B cell (primary cell): ENCODE measurements at regions not wholly inside any gene's neighbourhood (a gene's known extent, or its start where the extent isn't known, plus 50 kb on each side); places are given as distances from the start of the nearest gene placed in this dataset.

Experiments
- ATAC-seq: fragments of 200-7000 bp; cut with Tn5 transposase; one replicate; pipeline ENCODE4 v1.10.0; 2021; ENCODE audit warnings: low read depth, mild to moderate bottlenecking, moderate number of reproducible peaks, moderate library complexity
- CTCF ChIA-PET: fragments of 350-600 bp; sonication (Branson Sonifier 250); formaldehyde crosslinking; loops from one replicate; lab custom pipeline; 2021; ENCODE audit warnings: antibody characterized with exemption, inconsistent platforms; lab: Charles Lee
- POLR2A ChIA-PET: fragments of 350-600 bp; sonication (Branson Sonifier 250); formaldehyde crosslinking; loops from one replicate; lab custom pipeline; 2021; ENCODE audit warnings: antibody characterized with exemption; lab: Charles Lee
- DNase-seq: peaks from one replicate; pipeline ENCODE4 v3.0.0; 2013
- H2AFZ ChIP-seq: 2 replicates; pipeline ENCODE4 v1.6.1; 2012; ENCODE audit warnings: mild to moderate bottlenecking, low read depth, low read length; ENCODE audit not compliant: insufficient read depth, poor library complexity, severe bottlenecking
- H3K27ac ChIP-seq, 2 donors: 1 replicate in 1 of 2; 2 replicates in 1 of 2; pipeline ENCODE4 v1.5.1; 2012 to 2013; ENCODE audit warnings: low read length in 2 of 2, mild to moderate bottlenecking in 2 of 2, moderate library complexity in 1 of 2
- H3K27me3 ChIP-seq, 4 experiments: fragments of 200-600 bp in 1 of 4; sonication (generic) in 1 of 4; replicated peaks in 1 of 4; 1 replicate in 2 of 4; 2 replicates in 2 of 4; pipeline versions ENCODE4 v1.6.1 to v1.7.0; 2013 to 2016; ENCODE audit warnings: low read length in 3 of 4, mild to moderate bottlenecking in 2 of 4, mixed read lengths in 1 of 4, moderate library complexity in 1 of 4; ENCODE audit not compliant: insufficient read depth in 4 of 4, control insufficient read depth in 3 of 4; ENCODE audit errors: control extremely low read depth in 1 of 4
- H3K36me3 ChIP-seq, 2 experiments: replicated peaks in 1 of 2; 1 replicate in 1 of 2; 2 replicates in 1 of 2; pipeline versions ENCODE4 v1.6.1 to v1.7.1; 2013; ENCODE audit warnings: low read length in 1 of 2; ENCODE audit not compliant: insufficient read depth in 2 of 2, control insufficient read depth in 1 of 2; ENCODE audit errors: control extremely low read depth in 1 of 2, extremely low read depth in 1 of 2
- H3K4me1 ChIP-seq, 2 donors: fragments of 200-600 bp in 1 of 2; sonication (generic) in 1 of 2; 1 replicate in 1 of 2; 2 replicates in 1 of 2; pipeline versions ENCODE4 v1.5.1 to v1.6.1; 2013 to 2017; ENCODE audit warnings: low read length in 2 of 2; ENCODE audit not compliant: control insufficient read depth in 2 of 2, insufficient read depth in 2 of 2
- H3K4me2 ChIP-seq: replicated peaks from 2 replicates; pipeline ENCODE3; 2012; ENCODE audit warnings: mild to moderate bottlenecking, low read depth, low read length; ENCODE audit not compliant: poor library complexity, severe bottlenecking
- H3K4me3 ChIP-seq, 5 experiments: fragments of 200-600 bp in 1 of 5; sonication (generic) in 1 of 5; 1 replicate in 3 of 5; 2 replicates in 2 of 5; pipeline versions ENCODE4 v1.5.1 to v1.7.0; 2011 to 2016; ENCODE audit warnings: low read length in 4 of 5, mild to moderate bottlenecking in 4 of 5, low read depth in 2 of 5, control low read depth in 1 of 5, moderate library complexity in 1 of 5; ENCODE audit not compliant: insufficient read depth in 1 of 5; ENCODE audit errors: control extremely low read depth in 1 of 5, extremely low read depth in 1 of 5
- H3K79me2 ChIP-seq: fragments of 200-600 bp; sonication (generic); one replicate; pipeline ENCODE4 v1.6.0; 2016; ENCODE audit warnings: low read length; ENCODE audit not compliant: control insufficient read depth, insufficient read depth
- H3K9ac ChIP-seq: fragments of 200-600 bp; sonication (generic); 2 replicates; pipeline ENCODE4 v1.6.1; 2017; ENCODE audit warnings: mild to moderate bottlenecking, low read length, moderate library complexity
- H3K9me3 ChIP-seq, 3 donors: one replicate each; pipeline versions ENCODE4 v1.6.1 to v1.7.1; 2013; ENCODE audit warnings: low read length in 2 of 3; ENCODE audit not compliant: control insufficient read depth in 2 of 3, insufficient read depth in 1 of 3; ENCODE audit errors: control extremely low read depth in 1 of 3
- H4K20me1 ChIP-seq: 2 replicates; pipeline ENCODE4 v1.6.0; 2012; ENCODE audit warnings: mild to moderate bottlenecking, low read length; ENCODE audit not compliant: insufficient read depth, control insufficient read depth, poor library complexity, severe bottlenecking
- H3K27ac Mint-ChIP-seq: one replicate; pipeline ENCODE4 v1.8.0; 2021; ENCODE audit warnings: mixed read lengths
- H3K27me3 Mint-ChIP-seq: one replicate; pipeline ENCODE4 v1.8.0; 2021; ENCODE audit warnings: mixed read lengths
- H3K4me1 Mint-ChIP-seq: one replicate; pipeline ENCODE4 v1.8.0; 2021; ENCODE audit warnings: mixed read lengths
- H3K4me3 Mint-ChIP-seq: one replicate; pipeline ENCODE4 v1.8.0; 2021; ENCODE audit warnings: mixed read lengths
- H3K9me3 Mint-ChIP-seq: one replicate; pipeline ENCODE4 v1.8.0; 2022; ENCODE audit warnings: mixed read lengths; ENCODE audit not compliant: insufficient read depth
- EZH2 ChIP-seq: IDR thresholded peaks from 2 replicates; pipeline ENCODE4 v1.6.1; 2012; ENCODE audit warnings: borderline replicate concordance, low read depth, mild to moderate bottlenecking, moderate library complexity, low read length; ENCODE audit not compliant: insufficient read depth, poor library complexity, severe bottlenecking
- WGBS: methylation state at CpG from one replicate; pipeline ENCODE4 v1.1.5; 2013; ENCODE audit warnings: missing lambda C conversion rate; ENCODE audit not compliant: insufficient coverage; 5-methylcytosine and 5-hydroxymethylcytosine counted together
- intact Hi-C: fragments of 100-400 bp; cut with micrococcal nuclease; formaldehyde crosslinking; loops from one replicate; pipeline ENCODE4 v1.10.0; 2022
- TF ChIP-seq, protein P1 (sequence below): fragments of 200-600 bp; IDR thresholded peaks from one replicate; pipeline ENCODE4 v1.8.0; 2022; ENCODE audit warnings: antibody characterized with exemption, mild to moderate bottlenecking

DNA sequence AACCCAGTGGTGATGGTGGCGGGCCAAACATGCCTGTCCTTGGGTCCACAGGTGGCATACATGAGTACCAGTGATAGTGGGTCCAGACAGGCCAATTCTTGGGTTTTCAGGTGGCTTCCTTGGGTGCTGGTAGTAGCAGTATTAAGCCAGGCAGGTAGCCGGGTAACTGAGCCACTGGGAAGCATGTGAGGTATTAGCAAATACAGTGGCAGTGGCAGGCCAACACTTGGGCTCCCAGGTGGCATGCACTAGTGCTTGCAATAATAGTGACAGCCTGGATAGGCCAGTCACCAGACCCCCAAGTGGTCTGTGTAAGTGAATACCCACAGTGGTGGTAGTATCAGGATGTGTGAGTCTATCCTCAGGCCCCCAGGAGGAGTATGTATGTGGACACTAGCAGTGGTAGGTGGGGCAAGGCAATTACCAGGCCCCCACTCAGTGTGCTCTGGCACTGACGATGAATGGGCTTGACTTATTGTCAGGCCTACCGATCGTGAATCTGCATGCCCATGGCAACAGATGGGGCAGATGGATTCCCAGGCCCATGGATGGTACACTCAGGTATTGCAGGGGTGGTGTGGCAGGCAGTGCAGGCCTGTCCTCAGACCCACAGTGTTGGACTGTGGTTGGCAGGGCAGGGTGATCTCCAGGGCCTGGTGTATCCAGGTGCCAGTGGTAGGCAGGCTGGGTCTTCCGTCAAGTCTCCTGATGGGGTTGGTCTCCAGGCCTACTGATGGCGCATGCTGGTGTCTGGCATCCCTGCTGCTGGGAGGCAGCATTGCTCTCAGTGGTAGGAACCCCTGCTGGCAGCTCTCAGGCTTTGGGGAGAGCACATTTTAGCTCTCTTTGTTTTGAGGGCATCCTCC lies 840.7 kb downstream of the FAM181B start:
- Histone ChIP-seq H4K20me1 (no peaks in the 10 kb centered on the region), H3K4me3 (no peak overlapping the region), H3K27me3 (no peaks in the 10 kb centered on the region), H3K9me3 (peaks cover 0 to 6% (median 0%) of the 10 kb centered on the region in 3 donors), H3K9ac (no peak overlapping the region), H3K36me3 (no peaks in the 10 kb centered on the region), H2AFZ (no peak overlapping the region), H3K79me2 (no peaks in the 10 kb centered on the region), H3K27ac (no peak overlapping the region), H3K4me1 (no peaks in the 10 kb centered on the region), H3K4me2 (no peak overlapping the region)
- ChIA-PET CTCF (no interaction called here), POLR2A (no interaction called here)
- no peaks in the 10 kb centered on the region for H3K4me1 Mint-ChIP-seq
- peaks cover 6% of the 10 kb centered on the region for H3K27me3 Mint-ChIP-seq
- H3K4me3 Mint-ChIP-seq: no peak overlapping the region
- ATAC-seq (no peak), DNase-seq (no peak)
- H3K9me3 Mint-ChIP-seq: peaks cover 2% of the 10 kb centered on the region
- intact Hi-C loops: no loop called here
- TF ChIP-seq EZH2: no peak
- TF ChIP-seq, protein P1, sequence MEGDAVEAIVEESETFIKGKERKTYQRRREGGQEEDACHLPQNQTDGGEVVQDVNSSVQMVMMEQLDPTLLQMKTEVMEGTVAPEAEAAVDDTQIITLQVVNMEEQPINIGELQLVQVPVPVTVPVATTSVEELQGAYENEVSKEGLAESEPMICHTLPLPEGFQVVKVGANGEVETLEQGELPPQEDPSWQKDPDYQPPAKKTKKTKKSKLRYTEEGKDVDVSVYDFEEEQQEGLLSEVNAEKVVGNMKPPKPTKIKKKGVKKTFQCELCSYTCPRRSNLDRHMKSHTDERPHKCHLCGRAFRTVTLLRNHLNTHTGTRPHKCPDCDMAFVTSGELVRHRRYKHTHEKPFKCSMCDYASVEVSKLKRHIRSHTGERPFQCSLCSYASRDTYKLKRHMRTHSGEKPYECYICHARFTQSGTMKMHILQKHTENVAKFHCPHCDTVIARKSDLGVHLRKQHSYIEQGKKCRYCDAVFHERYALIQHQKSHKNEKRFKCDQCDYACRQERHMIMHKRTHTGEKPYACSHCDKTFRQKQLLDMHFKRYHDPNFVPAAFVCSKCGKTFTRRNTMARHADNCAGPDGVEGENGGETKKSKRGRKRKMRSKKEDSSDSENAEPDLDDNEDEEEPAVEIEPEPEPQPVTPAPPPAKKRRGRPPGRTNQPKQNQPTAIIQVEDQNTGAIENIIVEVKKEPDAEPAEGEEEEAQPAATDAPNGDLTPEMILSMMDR: no peak
- H3K27ac Mint-ChIP-seq: no peak overlapping the region
- WGBS: 95% methylated on average over 7 of the region's 7 CpGs

DNA sequence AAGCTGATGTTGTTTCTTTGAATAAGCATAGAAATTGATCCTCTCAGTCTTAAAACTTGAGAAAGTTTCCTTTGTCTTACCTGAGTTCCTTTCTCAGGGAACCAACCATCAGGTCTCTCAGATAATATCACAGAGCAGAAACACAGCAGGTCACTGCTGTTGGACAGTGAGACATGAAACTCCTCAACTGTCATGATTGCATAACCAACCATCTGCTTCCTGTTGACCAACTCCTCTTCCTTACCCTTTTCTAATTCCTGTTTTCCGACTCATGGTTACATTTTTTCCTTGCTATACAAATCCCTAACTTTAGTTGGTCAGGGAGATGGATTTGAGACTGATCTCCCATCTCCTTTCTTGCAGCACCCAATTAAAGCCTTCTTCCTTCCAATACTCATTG lies 845.3 kb downstream of the FAM181B start:
- Mint-ChIP-seq H3K27me3 (peaks cover under 1% of the 10 kb centered on the region), H3K9me3 (peaks cover 2% of the 10 kb centered on the region), H3K4me1 (no peaks in the 10 kb centered on the region), H3K4me3 (no peak overlapping the region), H3K27ac (no peak overlapping the region)
- Histone ChIP-seq H3K4me3 (no peak overlapping the region), H3K4me1 (no peaks in the 10 kb centered on the region), H3K9ac (no peak overlapping the region), H3K9me3 (peaks cover 0 to 4% (median 0%) of the 10 kb centered on the region in 3 donors), H3K27me3 (no peaks in the 10 kb centered on the region), H2AFZ (no peak overlapping the region), H3K4me2 (no peak overlapping the region), H3K27ac (no peak overlapping the region), H3K36me3 (no peaks in the 10 kb centered on the region), H4K20me1 (no peaks in the 10 kb centered on the region), H3K79me2 (no peaks in the 10 kb centered on the region)
- no peak for TF ChIP-seq EZH2
- TF ChIP-seq, protein P1: no peak
- ChIA-PET CTCF (no interaction called here), POLR2A (no interaction called here)
- no peak for DNase-seq
- 80% methylated on average over 1 of the region's 1 CpG for WGBS
- intact Hi-C loops: no loop called here
- no peak for ATAC-seq
